B cell (primary cell): ENCODE measurements at regions not wholly inside any gene's neighbourhood (a gene's known extent, or its start where the extent isn't known, plus 50 kb on each side); places are given as distances from the start of the nearest gene placed in this dataset.

Experiments
- ATAC-seq: fragments of 200-7000 bp; cut with Tn5 transposase; one replicate; pipeline ENCODE4 v1.10.0; 2021; ENCODE audit warnings: low read depth, mild to moderate bottlenecking, moderate number of reproducible peaks, moderate library complexity
- CTCF ChIA-PET: fragments of 350-600 bp; sonication (Branson Sonifier 250); formaldehyde crosslinking; loops from one replicate; lab custom pipeline; 2021; ENCODE audit warnings: antibody characterized with exemption, inconsistent platforms; lab: Charles Lee
- POLR2A ChIA-PET: fragments of 350-600 bp; sonication (Branson Sonifier 250); formaldehyde crosslinking; loops from one replicate; lab custom pipeline; 2021; ENCODE audit warnings: antibody characterized with exemption; lab: Charles Lee
- DNase-seq: peaks from one replicate; pipeline ENCODE4 v3.0.0; 2013
- H2AFZ ChIP-seq: 2 replicates; pipeline ENCODE4 v1.6.1; 2012; ENCODE audit warnings: mild to moderate bottlenecking, low read depth, low read length; ENCODE audit not compliant: insufficient read depth, poor library complexity, severe bottlenecking
- H3K27ac ChIP-seq, 2 donors: 1 replicate in 1 of 2; 2 replicates in 1 of 2; pipeline ENCODE4 v1.5.1; 2012 to 2013; ENCODE audit warnings: low read length in 2 of 2, mild to moderate bottlenecking in 2 of 2, moderate library complexity in 1 of 2
- H3K27me3 ChIP-seq, 4 experiments: fragments of 200-600 bp in 1 of 4; sonication (generic) in 1 of 4; replicated peaks in 1 of 4; 1 replicate in 2 of 4; 2 replicates in 2 of 4; pipeline versions ENCODE4 v1.6.1 to v1.7.0; 2013 to 2016; ENCODE audit warnings: low read length in 3 of 4, mild to moderate bottlenecking in 2 of 4, mixed read lengths in 1 of 4, moderate library complexity in 1 of 4; ENCODE audit not compliant: insufficient read depth in 4 of 4, control insufficient read depth in 3 of 4; ENCODE audit errors: control extremely low read depth in 1 of 4
- H3K36me3 ChIP-seq, 2 experiments: replicated peaks in 1 of 2; 1 replicate in 1 of 2; 2 replicates in 1 of 2; pipeline versions ENCODE4 v1.6.1 to v1.7.1; 2013; ENCODE audit warnings: low read length in 1 of 2; ENCODE audit not compliant: insufficient read depth in 2 of 2, control insufficient read depth in 1 of 2; ENCODE audit errors: control extremely low read depth in 1 of 2, extremely low read depth in 1 of 2
- H3K4me1 ChIP-seq, 2 donors: fragments of 200-600 bp in 1 of 2; sonication (generic) in 1 of 2; 1 replicate in 1 of 2; 2 replicates in 1 of 2; pipeline versions ENCODE4 v1.5.1 to v1.6.1; 2013 to 2017; ENCODE audit warnings: low read length in 2 of 2; ENCODE audit not compliant: control insufficient read depth in 2 of 2, insufficient read depth in 2 of 2
- H3K4me2 ChIP-seq: replicated peaks from 2 replicates; pipeline ENCODE3; 2012; ENCODE audit warnings: mild to moderate bottlenecking, low read depth, low read length; ENCODE audit not compliant: poor library complexity, severe bottlenecking
- H3K4me3 ChIP-seq, 5 experiments: fragments of 200-600 bp in 1 of 5; sonication (generic) in 1 of 5; 1 replicate in 3 of 5; 2 replicates in 2 of 5; pipeline versions ENCODE4 v1.5.1 to v1.7.0; 2011 to 2016; ENCODE audit warnings: low read length in 4 of 5, mild to moderate bottlenecking in 4 of 5, low read depth in 2 of 5, control low read depth in 1 of 5, moderate library complexity in 1 of 5; ENCODE audit not compliant: insufficient read depth in 1 of 5; ENCODE audit errors: control extremely low read depth in 1 of 5, extremely low read depth in 1 of 5
- H3K79me2 ChIP-seq: fragments of 200-600 bp; sonication (generic); one replicate; pipeline ENCODE4 v1.6.0; 2016; ENCODE audit warnings: low read length; ENCODE audit not compliant: control insufficient read depth, insufficient read depth
- H3K9ac ChIP-seq: fragments of 200-600 bp; sonication (generic); 2 replicates; pipeline ENCODE4 v1.6.1; 2017; ENCODE audit warnings: mild to moderate bottlenecking, low read length, moderate library complexity
- H3K9me3 ChIP-seq, 3 donors: one replicate each; pipeline versions ENCODE4 v1.6.1 to v1.7.1; 2013; ENCODE audit warnings: low read length in 2 of 3; ENCODE audit not compliant: control insufficient read depth in 2 of 3, insufficient read depth in 1 of 3; ENCODE audit errors: control extremely low read depth in 1 of 3
- H4K20me1 ChIP-seq: 2 replicates; pipeline ENCODE4 v1.6.0; 2012; ENCODE audit warnings: mild to moderate bottlenecking, low read length; ENCODE audit not compliant: insufficient read depth, control insufficient read depth, poor library complexity, severe bottlenecking
- H3K27ac Mint-ChIP-seq: one replicate; pipeline ENCODE4 v1.8.0; 2021; ENCODE audit warnings: mixed read lengths
- H3K27me3 Mint-ChIP-seq: one replicate; pipeline ENCODE4 v1.8.0; 2021; ENCODE audit warnings: mixed read lengths
- H3K4me1 Mint-ChIP-seq: one replicate; pipeline ENCODE4 v1.8.0; 2021; ENCODE audit warnings: mixed read lengths
- H3K4me3 Mint-ChIP-seq: one replicate; pipeline ENCODE4 v1.8.0; 2021; ENCODE audit warnings: mixed read lengths
- H3K9me3 Mint-ChIP-seq: one replicate; pipeline ENCODE4 v1.8.0; 2022; ENCODE audit warnings: mixed read lengths; ENCODE audit not compliant: insufficient read depth
- CTCF ChIP-seq: fragments of 200-600 bp; IDR thresholded peaks from one replicate; pipeline ENCODE4 v1.8.0; 2022; ENCODE audit warnings: antibody characterized with exemption, mild to moderate bottlenecking
- EZH2 ChIP-seq: IDR thresholded peaks from 2 replicates; pipeline ENCODE4 v1.6.1; 2012; ENCODE audit warnings: borderline replicate concordance, low read depth, mild to moderate bottlenecking, moderate library complexity, low read length; ENCODE audit not compliant: insufficient read depth, poor library complexity, severe bottlenecking
- WGBS: methylation state at CpG from one replicate; pipeline ENCODE4 v1.1.5; 2013; ENCODE audit warnings: missing lambda C conversion rate; ENCODE audit not compliant: insufficient coverage; 5-methylcytosine and 5-hydroxymethylcytosine counted together
- intact Hi-C: fragments of 100-400 bp; cut with micrococcal nuclease; formaldehyde crosslinking; loops from one replicate; pipeline ENCODE4 v1.10.0; 2022

GRCh38 chr12:13350946-13351345, 154.4 kb downstream of the EMP1 start:
- H3K27me3 Mint-ChIP-seq, result peaks cover 31% of the 10 kb centered on the region
- CTCF ChIA-PET, result interaction anchor here (1.5 kb wide), 1 partner anchor 11 kb away, joined by 5 read pairs; no protein-coding TSS in a partner anchor
- intact Hi-C loops, result no loop called here

GRCh38 chr12:13350381-13350780, 153.9 kb downstream of the EMP1 start:
- no peak overlapping the region for H3K4me3 ChIP-seq
- no peak overlapping the region for H3K9ac ChIP-seq
- WGBS, result 100% methylated on average over 1 of the region's 2 CpGs
- ChIA-PET CTCF (interaction anchor here (1.5 kb wide), 1 partner anchor 12 kb away, joined by 5 read pairs; no protein-coding TSS in a partner anchor), POLR2A (no interaction called here)
- peaks cover 0 to 5% (median 1%) of the 10 kb centered on the region in 4 experiments for H3K27me3 ChIP-seq
- no peak overlapping the region for H3K27ac ChIP-seq
- DNase-seq (no peak), ATAC-seq (no peak)
- H3K36me3 ChIP-seq, result no peaks in the 10 kb centered on the region
- Mint-ChIP-seq H3K27me3 (peaks cover 29% of the 10 kb centered on the region), H3K27ac (no peak overlapping the region), H3K4me1 (no peaks in the 10 kb centered on the region), H3K4me3 (no peak overlapping the region), H3K9me3 (no peaks in the 10 kb centered on the region)
- no peaks in the 10 kb centered on the region for H4K20me1 ChIP-seq
- no peak overlapping the region for H2AFZ ChIP-seq
- TF ChIP-seq CTCF (no peak), EZH2 (no peak)
- H3K4me1 ChIP-seq, result no peaks in the 10 kb centered on the region
- intact Hi-C loops, result no loop called here
- no peak overlapping the region for H3K4me2 ChIP-seq
- H3K9me3 ChIP-seq, result no peaks in the 10 kb centered on the region
- no peaks in the 10 kb centered on the region for H3K79me2 ChIP-seq

More at GRCh38 chr12:13350946-13351345, 154.4 kb downstream of the EMP1 start:
- DNase-seq (no peak), ATAC-seq (no peak)
- H3K9ac ChIP-seq, result no peak overlapping the region
- H3K79me2 ChIP-seq, result no peaks in the 10 kb centered on the region
- WGBS, result 87% methylated on average over 2 of the region's 2 CpGs
- no peak overlapping the region for H3K4me3 ChIP-seq
- Mint-ChIP-seq H3K4me1 (no peaks in the 10 kb centered on the region), H3K9me3 (no peaks in the 10 kb centered on the region), H3K4me3 (no peak overlapping the region), H3K27ac (no peak overlapping the region)
- H4K20me1 ChIP-seq, result no peaks in the 10 kb centered on the region
- no peak overlapping the region for H2AFZ ChIP-seq
- H3K4me1 ChIP-seq, result no peaks in the 10 kb centered on the region
- no peak for TF ChIP-seq EZH2
- no peak for TF ChIP-seq CTCF
- H3K27ac ChIP-seq, result no peak overlapping the region
- peaks cover 0 to 5% (median 1%) of the 10 kb centered on the region in 4 experiments for H3K27me3 ChIP-seq
- no peaks in the 10 kb centered on the region for H3K36me3 ChIP-seq
- no peak overlapping the region for H3K4me2 ChIP-seq
- no peaks in the 10 kb centered on the region for H3K9me3 ChIP-seq
- POLR2A ChIA-PET, result no interaction called here
